H1 (cell line): ENCODE measurements at regions not wholly inside any gene's neighbourhood (a gene's known extent, or its start where the extent isn't known, plus 50 kb on each side); places are given as distances from the start of the nearest gene placed in this dataset.

Experiments used
- CTCF ChIA-PET: fragments of 300-600 bp; sonication (Branson Sonifier 250); formaldehyde crosslinking; loops from one replicate; lab custom pipeline; 2021; ENCODE audit not compliant: partially characterized antibody; lab: Charles Lee
- POLR2A ChIA-PET: fragments of 300-600 bp; sonication (Branson Sonifier 250); formaldehyde crosslinking; loops from one replicate; lab custom pipeline; 2021; ENCODE audit warnings: inconsistent platforms; ENCODE audit not compliant: partially characterized antibody; lab: Charles Lee
- DNase-seq, 2 experiments: peaks; one replicate each; pipeline versions ENCODE4 v3.0.0 to v3.0.0-alpha.2; 2010 to 2022; ENCODE audit warnings: low spot score in 2 of 2, low read depth in 1 of 2, mixed read lengths in 1 of 2
- FAIRE-seq: peaks from 2 replicates; lab custom pipeline; 2011; peaks lifted over from hg19 to GRCh38; lab: Jason Lieb, UNC
- H2AFZ ChIP-seq: 2 replicates; pipeline ENCODE4 v1.8.1; 2012; ENCODE audit warnings: low read length, inconsistent platforms
- H2AK5ac ChIP-seq: 2 replicates; pipeline ENCODE4 v1.6.1; 2013; ENCODE audit warnings: low read depth, low read length
- H2BK120ac ChIP-seq: replicated peaks from 2 replicates; pipeline ENCODE3; 2013; ENCODE audit warnings: low read depth, low read length, inconsistent platforms
- H2BK12ac ChIP-seq: 2 replicates; pipeline ENCODE4 v1.6.1; 2013; ENCODE audit warnings: low read depth, low read length
- H2BK15ac ChIP-seq: 2 replicates; pipeline ENCODE4 v1.6.1; 2013; ENCODE audit warnings: low read length
- H2BK20ac ChIP-seq: 2 replicates; pipeline ENCODE4 v1.6.1; 2013; ENCODE audit warnings: low read length
- H2BK5ac ChIP-seq: 2 replicates; pipeline ENCODE4 v1.6.1; 2013; ENCODE audit warnings: low read depth, low read length
- H3K14ac ChIP-seq: 2 replicates; pipeline ENCODE4 v1.6.1; 2013; ENCODE audit warnings: inconsistent platforms; ENCODE audit not compliant: insufficient read length
- H3K18ac ChIP-seq: 2 replicates; pipeline ENCODE4 v1.6.1; 2013; ENCODE audit warnings: low read length; ENCODE audit errors: extremely low read depth
- H3K23ac ChIP-seq: 2 replicates; pipeline ENCODE4 v1.6.1; 2013; ENCODE audit warnings: inconsistent platforms; ENCODE audit not compliant: insufficient read length
- H3K23me2 ChIP-seq: 2 replicates; pipeline ENCODE4 v1.6.1; 2013; ENCODE audit warnings: low read depth, low read length
- H3K27ac ChIP-seq: 2 replicates; pipeline ENCODE4 v1.6.1; 2011; ENCODE audit warnings: low read depth, low read length, inconsistent platforms
- H3K27me3 ChIP-seq, 4 experiments: replicated peaks in 1 of 4; 1 replicate in 1 of 4; 2 replicates in 3 of 4; pipeline versions ENCODE4 v1.6.1 to v1.8.1; 2011 to 2013; ENCODE audit warnings: low read length in 3 of 4, mild to moderate bottlenecking in 3 of 4, inconsistent platforms in 2 of 4, mixed read lengths in 2 of 4, moderate library complexity in 1 of 4; ENCODE audit not compliant: control insufficient read depth in 3 of 4, insufficient read depth in 3 of 4; ENCODE audit errors: extremely low read depth in 1 of 4
- H3K36me3 ChIP-seq, 4 experiments: 2 replicates each; pipeline versions ENCODE4 v1.6.1 to v1.8.1; 2011 to 2013; ENCODE audit warnings: mild to moderate bottlenecking in 4 of 4, low read length in 3 of 4, moderate library complexity in 2 of 4, control low read depth in 1 of 4, inconsistent platforms in 1 of 4; ENCODE audit not compliant: insufficient read depth in 4 of 4, control insufficient read depth in 2 of 4
- H3K4ac ChIP-seq: replicated peaks from 2 replicates; pipeline ENCODE3; 2013; ENCODE audit warnings: low read length, low read depth, mixed read lengths, inconsistent platforms; ENCODE audit not compliant: insufficient read length
- H3K4me1 ChIP-seq, 4 experiments: replicated peaks in 1 of 4; 1 replicate in 1 of 4; 2 replicates in 3 of 4; pipeline versions ENCODE4 v1.6.1 to v1.8.1; 2011 to 2013; ENCODE audit warnings: low read length in 3 of 4, inconsistent platforms in 2 of 4, mixed read lengths in 1 of 4; ENCODE audit not compliant: insufficient read depth in 4 of 4, control insufficient read depth in 3 of 4
- H3K4me2 ChIP-seq, 2 experiments: 2 replicates each; pipeline versions ENCODE4 v1.6.1 to v1.8.1; 2011 to 2013; ENCODE audit warnings: low read depth in 2 of 2, low read length in 2 of 2, control low read depth in 1 of 2, inconsistent platforms in 1 of 2, mild to moderate bottlenecking in 1 of 2; ENCODE audit not compliant: insufficient read depth in 1 of 2
- H3K4me3 ChIP-seq, 4 experiments: fragments of 200-600, 300-600 bp in 1 of 4; sonication (generic), shearing (Covaris generic), sonication (Bioruptor Twin) in 1 of 4; 2 replicates each; pipeline versions ENCODE4 v1.5.1 to v1.8.1; 2011 to 2016; ENCODE audit warnings: low read length in 4 of 4, low read depth in 3 of 4, control low read depth in 2 of 4, inconsistent platforms in 2 of 4, mild to moderate bottlenecking in 2 of 4, mixed read lengths in 1 of 4, moderate library complexity in 1 of 4; ENCODE audit not compliant: insufficient read depth in 2 of 4; ENCODE audit errors: extremely low read depth in 1 of 4
- H3K56ac ChIP-seq: replicated peaks from 2 replicates; pipeline ENCODE3; 2013; ENCODE audit warnings: low read depth, mild to moderate bottlenecking, mixed read lengths, low read length, inconsistent platforms; ENCODE audit not compliant: insufficient read length
- H3K79me1 ChIP-seq: 2 replicates; pipeline ENCODE4 v1.6.1; 2013; ENCODE audit warnings: low read depth, low read length, control low read depth
- H3K79me2 ChIP-seq, 2 experiments: 2 replicates each; pipeline versions ENCODE4 v1.6.1 to v1.8.1; 2012 to 2013; ENCODE audit warnings: low read length in 2 of 2, mild to moderate bottlenecking in 2 of 2, inconsistent platforms in 1 of 2; ENCODE audit not compliant: insufficient read depth in 2 of 2, control insufficient read depth in 1 of 2
- H3K9ac ChIP-seq, 4 experiments: replicated peaks in 1 of 4; 1 replicate in 1 of 4; 2 replicates in 3 of 4; pipeline versions ENCODE4 v1.6.1 to v1.8.1; 2011 to 2013; ENCODE audit warnings: low read depth in 3 of 4, low read length in 3 of 4, control low read depth in 2 of 4, mild to moderate bottlenecking in 2 of 4, moderate library complexity in 2 of 4, inconsistent platforms in 1 of 4; ENCODE audit errors: extremely low read depth in 1 of 4
- H3K9me3 ChIP-seq, 2 experiments: 2 replicates each; pipeline versions ENCODE4 v1.6.1 to v1.8.1; 2012 to 2013; ENCODE audit warnings: mild to moderate bottlenecking in 2 of 2, moderate library complexity in 2 of 2, control low read depth in 1 of 2, inconsistent platforms in 1 of 2, low read depth in 1 of 2, low read length in 1 of 2, mixed read lengths in 1 of 2; ENCODE audit not compliant: insufficient read depth in 2 of 2
- H4K20me1 ChIP-seq, 2 experiments: replicated peaks in 1 of 2; 2 replicates each; pipeline versions ENCODE3 to v1.8.1; 2011 to 2013; ENCODE audit warnings: inconsistent platforms in 2 of 2, low read length in 2 of 2, mild to moderate bottlenecking in 1 of 2; ENCODE audit not compliant: insufficient read depth in 2 of 2, control insufficient read depth in 1 of 2
- H4K5ac ChIP-seq: 2 replicates; pipeline ENCODE4 v1.6.1; 2013; ENCODE audit warnings: low read length, low read depth, mixed read lengths, inconsistent platforms; ENCODE audit not compliant: insufficient read length
- H4K8ac ChIP-seq: 2 replicates; pipeline ENCODE4 v1.8.0; 2013; ENCODE audit warnings: mild to moderate bottlenecking, moderate library complexity, low read length, inconsistent platforms; ENCODE audit not compliant: insufficient read depth; ENCODE audit errors: extremely low read depth
- H4K91ac ChIP-seq: replicated peaks from 2 replicates; pipeline ENCODE3; 2013; ENCODE audit warnings: low read length, mixed read lengths, inconsistent platforms; ENCODE audit not compliant: insufficient read length
- CHD2 ChIP-seq: IDR thresholded peaks from 2 replicates; pipeline ENCODE4 v1.6.1; 2012; ENCODE audit warnings: low read length, improper control_type of control experiment
- EZH2 ChIP-seq: fragments of 200-600 bp; sonication (generic); IDR thresholded peaks from 2 replicates; pipeline ENCODE4 v1.7.1; 2012; ENCODE audit warnings: low read depth, mild to moderate bottlenecking, moderate library complexity, low read length, inconsistent platforms; ENCODE audit not compliant: severe bottlenecking
- FOSL1 ChIP-seq: IDR thresholded peaks from 2 replicates; pipeline ENCODE4 v1.6.1; 2011; ENCODE audit warnings: mild to moderate bottlenecking, low read depth, low read length, moderate library complexity; ENCODE audit not compliant: insufficient read depth
- KDM1A ChIP-seq: fragments of 200-600, 300-600 bp; sonication (generic); IDR thresholded peaks from 2 replicates; pipeline ENCODE4 v1.7.1; 2016; ENCODE audit warnings: mild to moderate bottlenecking, low read length, borderline replicate concordance
- SIN3A ChIP-seq, 2 experiments: IDR thresholded peaks in 1 of 2; conservative IDR thresholded peaks in 1 of 2; 2 replicates each; pipeline ENCODE4 v1.6.1; 2011 to 2012; ENCODE audit warnings: low read length in 2 of 2, improper control_type of control experiment in 1 of 2, low read depth in 1 of 2, mild to moderate bottlenecking in 1 of 2
- SP4 ChIP-seq: IDR thresholded peaks from 2 replicates; pipeline ENCODE4 v1.6.1; 2012; ENCODE audit warnings: low read length, inconsistent platforms
- SUZ12 ChIP-seq: fragments of 200-600 bp; sonication (generic); IDR thresholded peaks from 2 replicates; pipeline ENCODE4 v1.6.1; 2012; ENCODE audit warnings: mild to moderate bottlenecking, inconsistent platforms, low read length, moderate library complexity, mixed read lengths
- TAF7 ChIP-seq: optimal IDR thresholded peaks from 2 replicates; pipeline ENCODE3; 2011; ENCODE audit warnings: low read depth, mild to moderate bottlenecking, inconsistent platforms, low read length, moderate library complexity, borderline replicate concordance
- WGBS, 2 experiments: shearing (Covaris generic) in 1 of 2; methylation state at CpG; one replicate each; pipeline versions ENCODE4 v1.1.6 to v1.1.7; 2013 to 2015; ENCODE audit warnings: low lambda C conversion rate in 2 of 2, mixed read lengths in 2 of 2, inconsistent platforms in 1 of 2, low coverage in 1 of 2, missing lambda C conversion rate in 1 of 2; ENCODE audit not compliant: insufficient replicate concordance in 2 of 2, insufficient coverage in 1 of 2, insufficient read length in 1 of 2; ENCODE audit errors: extremely low coverage in 1 of 2, missing lambda C conversion rate in 1 of 2; 5-methylcytosine and 5-hydroxymethylcytosine counted together
- TF ChIP-seq, protein P1 (sequence below): IDR thresholded peaks from 2 replicates; pipeline ENCODE4 v1.6.1; 2012; ENCODE audit warnings: low read length, inconsistent platforms
- TF ChIP-seq, protein P2 (sequence below): IDR thresholded peaks from 2 replicates; pipeline ENCODE4 v1.6.1; 2012; ENCODE audit warnings: inconsistent platforms

- no peak overlapping the region; the same call in 1 of the 2 replicates for H2AFZ ChIP-seq
- H3K79me1 ChIP-seq: no peaks in the 10 kb centered on the region
- no peak overlapping the region for H3K4me3 ChIP-seq
- H3K4me2 ChIP-seq: no peak overlapping the region
- no peaks in the 10 kb centered on the region for H3K27me3 ChIP-seq
- H3K27ac ChIP-seq: no peak overlapping the region
- H3K23me2 ChIP-seq: no peaks in the 10 kb centered on the region
- DNase-seq: no peak
- ChIA-PET POLR2A (no interaction called here), CTCF (interaction anchor here (0.6 to 1.2 kb wide), 3 partner anchors 10 to 522 kb away, joined by 3 to 4 read pairs (median 3); no protein-coding TSS in a partner anchor)
- H3K56ac ChIP-seq: no peak overlapping the region
- H2BK12ac ChIP-seq: no peak overlapping the region
- 92% methylated on average over 10 of the region's 10 CpGs; no CpG with 5 or more reads in 1 of the 2 experiments for WGBS, 2 experiments
- no peak overlapping the region for H4K8ac ChIP-seq
- no peak for FAIRE-seq
- H3K14ac ChIP-seq: no peak overlapping the region
- no peaks in the 10 kb centered on the region for H3K4me1 ChIP-seq
- H2BK15ac ChIP-seq: no peak overlapping the region
- no peak overlapping the region for H3K4ac ChIP-seq
- H2BK5ac ChIP-seq: no peak overlapping the region
- H3K79me2 ChIP-seq: no peaks in the 10 kb centered on the region
- no peaks in the 10 kb centered on the region for H3K36me3 ChIP-seq
- H2BK120ac ChIP-seq: no peak overlapping the region
- no peaks in the 10 kb centered on the region for H4K20me1 ChIP-seq
- no peak overlapping the region for H2BK20ac ChIP-seq
- no peak overlapping the region for H3K23ac ChIP-seq
- no peak overlapping the region for H2AK5ac ChIP-seq
- no peak overlapping the region for H4K91ac ChIP-seq
- H3K18ac ChIP-seq: no peak overlapping the region
- H3K9ac ChIP-seq: peak overlapping the region in 1 of 4 experiments; percentile 8; a peak in 1 of 7 replicates
- no peak overlapping the region for H4K5ac ChIP-seq
- no peaks in the 10 kb centered on the region for H3K9me3 ChIP-seq
- TF ChIP-seq, protein P1, sequence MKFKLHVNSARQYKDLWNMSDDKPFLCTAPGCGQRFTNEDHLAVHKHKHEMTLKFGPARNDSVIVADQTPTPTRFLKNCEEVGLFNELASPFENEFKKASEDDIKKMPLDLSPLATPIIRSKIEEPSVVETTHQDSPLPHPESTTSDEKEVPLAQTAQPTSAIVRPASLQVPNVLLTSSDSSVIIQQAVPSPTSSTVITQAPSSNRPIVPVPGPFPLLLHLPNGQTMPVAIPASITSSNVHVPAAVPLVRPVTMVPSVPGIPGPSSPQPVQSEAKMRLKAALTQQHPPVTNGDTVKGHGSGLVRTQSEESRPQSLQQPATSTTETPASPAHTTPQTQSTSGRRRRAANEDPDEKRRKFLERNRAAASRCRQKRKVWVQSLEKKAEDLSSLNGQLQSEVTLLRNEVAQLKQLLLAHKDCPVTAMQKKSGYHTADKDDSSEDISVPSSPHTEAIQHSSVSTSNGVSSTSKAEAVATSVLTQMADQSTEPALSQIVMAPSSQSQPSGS: no peak
- TF ChIP-seq SIN3A (conservative IDR thresholded peaks at IDR 0.05 in 1 of 2, IDR thresholded peaks at IDR 0.05 in 1 of 2; ENCODE audit: low read depth in 1 of 2, low read length in 2 of 2) (no peak), FOSL1 (no peak), KDM1A (no peak), CHD2 (no peak), TAF7 (no peak), SP4 (no peak), EZH2 (no peak), SUZ12 (no peak)
- TF ChIP-seq, protein P2, sequence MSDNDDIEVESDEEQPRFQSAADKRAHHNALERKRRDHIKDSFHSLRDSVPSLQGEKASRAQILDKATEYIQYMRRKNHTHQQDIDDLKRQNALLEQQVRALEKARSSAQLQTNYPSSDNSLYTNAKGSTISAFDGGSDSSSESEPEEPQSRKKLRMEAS: no peak
Measured at GRCh38 chr12:90111791-90112580, 403.3 kb upstream of the ATP2B1 start.
